RWPE1 (cell line): ENCODE measurements at regions not wholly inside any gene's neighbourhood (a gene's known extent, or its start where the extent isn't known, plus 50 kb on each side); places are given as distances from the start of the nearest gene placed in this dataset.

Experiments
- CTCF ChIA-PET: fragments of 350-600 bp; sonication (Branson Sonifier 250); formaldehyde crosslinking; extraction: SDS; loops from one replicate; lab custom pipeline; 2021; lab: Yijun Ruan, JAX
- POLR2A ChIA-PET: fragments of 400-600 bp; formaldehyde crosslinking; extraction: SDS; loops from one replicate; lab custom pipeline; 2020; ENCODE audit warnings: antibody characterized with exemption; ENCODE audit not compliant: low non-redundant PET; lab: Yijun Ruan, JAX
- DNase-seq: peaks from one replicate; pipeline ENCODE4 v3.0.0; 2012; ENCODE audit warnings: low spot score
- H3K27ac ChIP-seq: fragments of 450-650 bp; 2 replicates; pipeline ENCODE4 v1.5.1; 2017
- TF ChIP-seq, protein P1 (sequence below): fragments of 450-650 bp; conservative IDR thresholded peaks from 2 replicates; pipeline ENCODE4 v1.5.1; 2017; ENCODE audit warnings: low read depth, mild to moderate bottlenecking

DNA sequence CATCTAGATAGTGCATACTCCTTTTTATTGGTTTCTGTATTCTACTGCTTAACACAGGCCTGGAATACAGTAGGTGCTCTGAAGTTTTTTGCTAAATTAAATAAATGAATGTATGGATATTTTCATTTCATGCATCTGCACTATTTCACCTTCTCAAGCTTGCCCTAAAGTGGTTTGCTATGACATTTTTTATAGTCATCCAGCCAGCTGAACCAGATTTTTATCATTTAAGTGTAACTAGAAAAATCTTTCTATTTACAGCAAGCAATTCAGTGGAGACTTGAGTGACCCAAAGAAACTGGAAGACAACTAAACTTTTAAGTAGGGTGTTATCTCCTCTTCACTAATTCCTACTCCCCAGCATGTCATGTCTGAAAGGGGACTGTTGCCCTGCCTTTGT is 354.9 kb downstream of the OSR1 start:
- DNase-seq = no peak
- POLR2A ChIA-PET = no interaction called here

DNA sequence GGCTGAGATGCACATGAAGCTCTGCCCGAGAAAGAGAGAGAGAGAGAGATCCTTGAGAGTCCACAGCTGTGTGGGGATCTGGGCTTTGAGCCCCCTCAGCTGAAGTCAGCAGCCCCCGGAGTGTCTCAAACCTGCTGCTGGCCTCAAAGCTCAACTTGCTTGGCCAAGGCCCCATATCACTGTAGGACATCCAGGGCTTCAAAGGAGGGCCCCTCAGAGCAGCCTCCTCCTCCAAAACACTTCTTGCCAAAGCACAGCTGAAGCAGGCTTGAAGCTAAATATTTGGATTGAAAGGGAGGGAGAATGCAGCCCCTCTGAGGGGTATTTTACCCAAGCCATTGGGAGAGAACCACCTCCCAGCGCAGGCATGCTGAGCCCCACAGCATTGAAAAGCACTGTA is 357.6 kb downstream of the OSR1 start:
- no peak overlapping the region for H3K27ac ChIP-seq
- TF ChIP-seq, protein P1, sequence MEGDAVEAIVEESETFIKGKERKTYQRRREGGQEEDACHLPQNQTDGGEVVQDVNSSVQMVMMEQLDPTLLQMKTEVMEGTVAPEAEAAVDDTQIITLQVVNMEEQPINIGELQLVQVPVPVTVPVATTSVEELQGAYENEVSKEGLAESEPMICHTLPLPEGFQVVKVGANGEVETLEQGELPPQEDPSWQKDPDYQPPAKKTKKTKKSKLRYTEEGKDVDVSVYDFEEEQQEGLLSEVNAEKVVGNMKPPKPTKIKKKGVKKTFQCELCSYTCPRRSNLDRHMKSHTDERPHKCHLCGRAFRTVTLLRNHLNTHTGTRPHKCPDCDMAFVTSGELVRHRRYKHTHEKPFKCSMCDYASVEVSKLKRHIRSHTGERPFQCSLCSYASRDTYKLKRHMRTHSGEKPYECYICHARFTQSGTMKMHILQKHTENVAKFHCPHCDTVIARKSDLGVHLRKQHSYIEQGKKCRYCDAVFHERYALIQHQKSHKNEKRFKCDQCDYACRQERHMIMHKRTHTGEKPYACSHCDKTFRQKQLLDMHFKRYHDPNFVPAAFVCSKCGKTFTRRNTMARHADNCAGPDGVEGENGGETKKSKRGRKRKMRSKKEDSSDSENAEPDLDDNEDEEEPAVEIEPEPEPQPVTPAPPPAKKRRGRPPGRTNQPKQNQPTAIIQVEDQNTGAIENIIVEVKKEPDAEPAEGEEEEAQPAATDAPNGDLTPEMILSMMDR = no peak
- POLR2A ChIA-PET = no interaction called here
- no peak for DNase-seq
- CTCF ChIA-PET = no interaction called here

More for the DNA sequence above, 354.9 kb downstream of the OSR1 start:
- no peak overlapping the region for H3K27ac ChIP-seq
- CTCF ChIA-PET = no interaction called here
- TF ChIP-seq, protein P1 = no peak

DNA sequence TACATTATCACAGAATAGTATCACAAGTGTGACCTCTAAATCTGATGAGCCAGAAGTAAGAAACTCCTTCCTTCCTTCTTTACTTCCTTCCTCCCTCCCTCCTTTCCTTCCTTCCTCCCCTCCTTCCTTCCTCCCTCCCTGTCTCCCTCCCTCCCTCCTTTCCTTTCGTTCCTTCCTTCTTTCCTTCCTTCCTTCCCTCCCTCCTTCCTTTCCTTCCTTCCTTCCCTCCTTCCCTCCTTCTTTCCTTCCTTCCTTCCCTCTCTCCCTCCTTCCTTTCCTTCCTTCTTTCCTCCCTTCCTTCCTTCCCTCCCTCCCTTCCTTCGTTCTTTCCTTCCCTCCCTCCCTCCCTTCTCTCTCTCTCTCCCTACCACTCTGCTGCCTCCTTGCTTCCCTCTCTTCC is 359.2 kb downstream of the OSR1 start:
- ChIA-PET POLR2A (no interaction called here), CTCF (no interaction called here)

DNA sequence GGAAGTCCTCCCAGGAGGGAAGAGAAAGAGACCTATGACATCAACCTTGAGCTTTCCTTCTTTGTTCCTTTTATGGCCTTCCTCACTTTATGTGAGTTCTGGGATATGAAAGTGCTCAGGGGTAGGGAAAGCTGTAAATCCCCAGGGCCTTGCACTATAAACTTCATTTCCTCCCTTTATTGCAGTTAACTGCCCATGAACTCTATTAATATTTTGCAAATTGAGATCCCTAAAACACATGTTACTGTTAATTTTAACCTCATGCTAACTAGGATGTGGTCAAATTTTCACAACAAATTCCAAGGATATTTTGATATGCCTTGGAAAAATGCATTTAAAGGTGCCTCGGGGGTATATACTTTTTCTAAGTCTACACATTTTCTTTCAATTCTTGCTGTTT is 359.9 kb downstream of the OSR1 start:
- ChIA-PET CTCF (no interaction called here), POLR2A (no interaction called here)
- no peak overlapping the region for H3K27ac ChIP-seq
- TF ChIP-seq, protein P1 = no peak
- no peak for DNase-seq

More for the DNA sequence above, 359.2 kb downstream of the OSR1 start:
- DNase-seq = no peak
- TF ChIP-seq, protein P1 = no peak
- no peak overlapping the region for H3K27ac ChIP-seq

DNA sequence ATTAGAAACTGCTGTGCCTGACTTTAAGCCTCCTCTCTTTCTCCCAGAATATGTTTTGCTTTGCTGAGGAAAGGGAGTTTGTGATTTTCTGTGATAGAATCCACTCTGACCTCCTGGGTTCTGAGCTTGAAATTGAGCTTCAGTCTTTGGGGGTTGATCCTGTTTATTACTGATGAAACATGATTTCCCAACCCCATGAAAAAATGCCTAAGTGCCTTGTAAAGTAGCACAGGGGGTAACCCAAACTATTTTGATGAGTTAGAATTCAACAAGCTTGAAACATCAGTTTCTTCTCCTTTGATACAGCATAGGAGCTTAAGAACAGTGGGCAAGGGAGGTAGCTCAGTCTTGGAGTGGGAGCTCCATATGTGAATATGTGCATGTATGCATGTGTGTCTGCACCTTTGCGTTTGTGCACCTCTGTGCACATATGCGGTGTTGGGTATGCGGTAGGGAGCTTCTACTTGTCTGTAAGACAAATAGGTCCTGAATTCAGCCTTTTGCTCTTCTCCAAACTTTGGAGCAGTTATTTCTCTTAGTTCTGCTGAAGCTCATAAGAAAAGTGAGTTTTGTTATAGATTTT is 364.6 kb downstream of the OSR1 start:
- TF ChIP-seq, protein P1 = no peak
- ChIA-PET POLR2A (no interaction called here), CTCF (interaction anchor here (0.6 to 0.7 kb wide), 2 partner anchors 334 to 474 kb away, joined by 3 read pairs; no protein-coding TSS in a partner anchor)
- H3K27ac ChIP-seq = no peak overlapping the region
- DNase-seq = no peak

DNA sequence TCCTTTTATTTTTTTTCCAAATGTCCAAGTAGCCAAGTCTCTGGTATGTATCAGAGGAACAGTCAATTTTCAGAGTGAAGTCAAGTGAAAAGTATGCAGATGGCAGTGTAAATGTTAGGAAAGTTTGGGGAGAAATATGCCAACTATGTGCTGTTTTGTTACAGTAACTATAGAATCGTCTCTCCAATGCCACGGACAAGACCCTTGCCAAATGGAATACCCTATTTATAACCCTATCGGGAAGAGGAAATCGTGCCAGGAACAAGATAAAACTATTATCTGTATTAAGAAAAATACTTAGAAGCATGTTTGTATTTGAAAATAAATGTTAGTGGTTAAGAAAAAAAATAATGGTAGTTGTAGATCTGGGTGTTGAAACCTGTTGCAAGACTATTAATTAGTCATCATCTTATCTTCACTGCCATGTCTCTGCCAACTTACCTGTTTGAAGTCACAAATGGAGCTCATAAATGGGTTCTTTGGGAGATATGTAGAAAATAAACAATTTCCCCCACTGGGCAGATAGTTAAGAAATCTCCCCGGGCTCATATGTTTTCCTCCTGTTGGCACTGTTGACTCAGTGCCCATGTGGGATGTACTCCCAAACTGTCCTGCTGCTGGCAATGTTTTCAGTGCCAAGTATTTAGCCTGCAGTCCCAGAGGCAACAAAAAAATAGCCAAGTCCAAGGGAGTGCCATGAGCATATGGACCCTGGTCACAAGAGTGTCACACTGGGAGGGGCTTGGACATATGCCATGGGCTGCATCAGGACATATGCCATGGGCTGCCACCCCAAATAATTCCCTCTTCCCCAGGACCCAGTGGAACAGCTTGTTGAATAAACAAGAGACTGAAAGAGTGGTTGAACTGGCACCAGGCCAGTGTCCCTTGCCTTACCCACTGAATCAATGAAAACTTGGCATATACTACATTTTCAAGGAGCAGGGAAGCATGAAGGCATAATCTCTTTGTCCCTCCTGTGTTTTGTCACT is 366.9 kb downstream of the OSR1 start:
- peak; percentile 61 for DNase-seq
- H3K27ac ChIP-seq = peak overlapping the region; percentile 92
- TF ChIP-seq, protein P1 = no peak
- POLR2A ChIA-PET = no interaction called here
- CTCF ChIA-PET = interaction anchor here (0.5 to 0.6 kb wide), 2 partner anchors 17 to 22 kb away, joined by 4 read pairs; no protein-coding TSS in a partner anchor
